Adrenal gland (tissue), 5 donors: ENCODE measurements at regions not wholly inside any gene's neighbourhood (a gene's known extent, or its start where the extent isn't known, plus 50 kb on each side); places are given as distances from the start of the nearest gene placed in this dataset.

Source experiments
- CTCF ChIP-seq, 6 experiments: fragments of 450-650 bp in 4 of 6; fragments of 200-600 bp in 2 of 6; sonication (generic) in 1 of 6; IDR thresholded peaks; 1 replicate in 5 of 6; 2 replicates in 1 of 6; pipeline versions ENCODE4 v1.5.1 to v1.8.0; 2016 to 2021; ENCODE audit warnings: antibody characterized with exemption in 6 of 6, mild to moderate bottlenecking in 2 of 6, moderate library complexity in 1 of 6
- POLR2A ChIP-seq, 2 donors: fragments of 450-650 bp; IDR thresholded peaks; one replicate each; pipeline ENCODE4 v1.6.1; 2017; ENCODE audit warnings: antibody characterized with exemption in 2 of 2, mild to moderate bottlenecking in 2 of 2, moderate library complexity in 1 of 2
- donor health status: DM: no; HTN: no; CAD: no.

GRCh38 chr10:57973451-57973850 is 294.2 kb downstream of the IPMK start:
- TF ChIP-seq CTCF (IDR thresholded peaks at IDR 0.05), result no peak
- no peak for TF ChIP-seq POLR2A (IDR thresholded peaks at IDR 0.05)
